HG03139 (cell line): ENCODE measurements at regions not wholly inside any gene's neighbourhood (a gene's known extent, or its start where the extent isn't known, plus 50 kb on each side); places are given as distances from the start of the nearest gene placed in this dataset.
"Not testable (repeated sequence)": the region's sequence is repeated elsewhere in the genome, so short reads cannot be mapped to it uniquely, and the experiment has no call there.

Experiments used
- ATAC-seq: cut with Tn5 transposase; IDR thresholded peaks from one replicate; pipeline ENCODE4 v1.9.1; 2021; ENCODE audit not compliant: unreplicated experiment

- no peak for ATAC-seq
Observed at GRCh38 chr7:82501346-82501745, 57.8 kb upstream of the CACNA2D1 start.

GRCh38 chr7:82499546-82499945 is 56.0 kb upstream of the CACNA2D1 start:
- not testable (repeated sequence) for ATAC-seq

GRCh38 chr7:82494420-82494819 is 50.8 kb upstream of the CACNA2D1 start:
- ATAC-seq, result no peak
